ENCODE measurements at regions not wholly inside any gene's neighbourhood (a gene's known extent, or its start where the extent isn't known, plus 50 kb on each side); places are given as distances from the start of the nearest gene placed in this dataset.

- no peaks in the 10 kb centered on the region for H3K36me3 Mint-ChIP-seq (ENCODE audit: low read depth)
- POLR2A ChIA-PET, result no interaction called here
- DNase-seq, result no peak
- no peak overlapping the region for H3K27ac Mint-ChIP-seq
- peaks cover 7% of the 10 kb centered on the region for H3K9me3 Mint-ChIP-seq (ENCODE audit: insufficient read depth)
- no peak for ATAC-seq
- H3K4me1 Mint-ChIP-seq (ENCODE audit: low read depth), result no peaks in the 10 kb centered on the region
- H3K4me3 Mint-ChIP-seq, result no peak overlapping the region
- CTCF ChIA-PET, result no interaction called here
- peaks cover 18% of the 10 kb centered on the region for H3K27me3 Mint-ChIP-seq (ENCODE audit: low read depth)
These were observed 493.2 kb downstream of the MIAT start for GRCh38 chr22:27150544-27150941.

GRCh38 chr22:27151407-27151806, 494.0 kb downstream of the MIAT start:
- ChIA-PET CTCF (no interaction called here), POLR2A (no interaction called here)
- DNase-seq, result no peak
- Mint-ChIP-seq H3K4me1 (ENCODE audit: low read depth) (no peaks in the 10 kb centered on the region), H3K27me3 (ENCODE audit: low read depth) (peaks cover 20% of the 10 kb centered on the region), H3K36me3 (ENCODE audit: low read depth) (no peaks in the 10 kb centered on the region), H3K27ac (no peak overlapping the region), H3K4me3 (no peak overlapping the region), H3K9me3 (ENCODE audit: insufficient read depth) (peaks cover 7% of the 10 kb centered on the region)
- ATAC-seq, result no peak

GRCh38 chr22:27152033-27152432, 494.6 kb downstream of the MIAT start:
- no peak for ATAC-seq
- Mint-ChIP-seq H3K9me3 (ENCODE audit: insufficient read depth) (peaks cover 7% of the 10 kb centered on the region), H3K36me3 (ENCODE audit: low read depth) (no peaks in the 10 kb centered on the region), H3K27me3 (ENCODE audit: low read depth) (peaks cover 20% of the 10 kb centered on the region), H3K4me3 (no peak overlapping the region), H3K27ac (no peak overlapping the region), H3K4me1 (ENCODE audit: low read depth) (no peaks in the 10 kb centered on the region)
- DNase-seq, result no peak
- POLR2A ChIA-PET, result no interaction called here
- CTCF ChIA-PET, result no interaction called here

- Mint-ChIP-seq H3K36me3 (ENCODE audit: low read depth) (no peaks in the 10 kb centered on the region), H3K27me3 (ENCODE audit: low read depth) (peaks cover 20% of the 10 kb centered on the region), H3K4me1 (ENCODE audit: low read depth) (no peaks in the 10 kb centered on the region), H3K9me3 (ENCODE audit: insufficient read depth) (peaks cover 7% of the 10 kb centered on the region), H3K4me3 (no peak overlapping the region), H3K27ac (no peak overlapping the region)
- POLR2A ChIA-PET, result no interaction called here
- CTCF ChIA-PET, result no interaction called here
- DNase-seq (no peak), ATAC-seq (no peak)
These were observed 495.5 kb downstream of the MIAT start for GRCh38 chr22:27152883-27153282.

- POLR2A ChIA-PET, result no interaction called here
These were observed 496.0 kb downstream of the MIAT start for GRCh38 chr22:27153386-27153785.

GRCh38 chr22:27154717-27155116, 497.3 kb downstream of the MIAT start:
- Mint-ChIP-seq H3K9me3 (ENCODE audit: insufficient read depth) (no peaks in the 10 kb centered on the region), H3K4me3 (no peak overlapping the region), H3K27me3 (ENCODE audit: low read depth) (peaks cover 18% of the 10 kb centered on the region), H3K36me3 (ENCODE audit: low read depth) (no peaks in the 10 kb centered on the region), H3K4me1 (ENCODE audit: low read depth) (no peaks in the 10 kb centered on the region), H3K27ac (no peak overlapping the region)
- DNase-seq (no peak), ATAC-seq (no peak)
- CTCF ChIA-PET, result no interaction called here
- POLR2A ChIA-PET, result no interaction called here

More at GRCh38 chr22:27153386-27153785, 496.0 kb downstream of the MIAT start:
- peaks cover 7% of the 10 kb centered on the region for H3K9me3 Mint-ChIP-seq (ENCODE audit: insufficient read depth)
- H3K27me3 Mint-ChIP-seq (ENCODE audit: low read depth), result peaks cover 20% of the 10 kb centered on the region
- CTCF ChIA-PET, result no interaction called here
- H3K4me1 Mint-ChIP-seq (ENCODE audit: low read depth), result no peaks in the 10 kb centered on the region
- H3K4me3 Mint-ChIP-seq, result no peak overlapping the region
- H3K36me3 Mint-ChIP-seq (ENCODE audit: low read depth), result no peaks in the 10 kb centered on the region
- no peak for ATAC-seq
- DNase-seq, result no peak
- no peak overlapping the region for H3K27ac Mint-ChIP-seq

GRCh38 chr22:27156821-27157489, 499.6 kb downstream of the MIAT start:
- ChIA-PET CTCF (interaction anchor here (0.6 kb wide), 1 partner anchor 778 kb away, joined by 3 read pairs; no protein-coding TSS in a partner anchor), POLR2A (no interaction called here)
- DNase-seq (no peak), ATAC-seq (no peak)
- no peaks in the 10 kb centered on the region for H3K36me3 Mint-ChIP-seq (ENCODE audit: low read depth)
- H3K4me3 Mint-ChIP-seq, result no peak overlapping the region
- peaks cover 3% of the 10 kb centered on the region for H3K27me3 Mint-ChIP-seq (ENCODE audit: low read depth)
- no peaks in the 10 kb centered on the region for H3K4me1 Mint-ChIP-seq (ENCODE audit: low read depth)
- no peak overlapping the region for H3K27ac Mint-ChIP-seq
- H3K9me3 Mint-ChIP-seq (ENCODE audit: insufficient read depth), result no peaks in the 10 kb centered on the region

GRCh38 chr22:27157666-27158370, 500.4 kb downstream of the MIAT start:
- POLR2A ChIA-PET, result no interaction called here
- Mint-ChIP-seq H3K27me3 (ENCODE audit: low read depth) (peaks cover 3% of the 10 kb centered on the region), H3K36me3 (ENCODE audit: low read depth) (no peaks in the 10 kb centered on the region), H3K27ac (no peak overlapping the region), H3K4me1 (ENCODE audit: low read depth) (no peaks in the 10 kb centered on the region), H3K9me3 (ENCODE audit: insufficient read depth) (no peaks in the 10 kb centered on the region), H3K4me3 (no peak overlapping the region)
- DNase-seq, result no peak
- CTCF ChIA-PET, result no interaction called here
- ATAC-seq, result no peak

- Mint-ChIP-seq H3K4me1 (ENCODE audit: low read depth) (no peaks in the 10 kb centered on the region), H3K27me3 (ENCODE audit: low read depth) (peaks cover 3% of the 10 kb centered on the region), H3K4me3 (no peak overlapping the region), H3K27ac (no peak overlapping the region), H3K9me3 (ENCODE audit: insufficient read depth) (no peaks in the 10 kb centered on the region), H3K36me3 (ENCODE audit: low read depth) (no peaks in the 10 kb centered on the region)
- ChIA-PET CTCF (no interaction called here), POLR2A (no interaction called here)
- ATAC-seq (no peak), DNase-seq (no peak)
These were observed 501.6 kb downstream of the MIAT start for GRCh38 chr22:27159016-27159415.

- Mint-ChIP-seq H3K4me3 (no peak overlapping the region), H3K36me3 (ENCODE audit: low read depth) (no peaks in the 10 kb centered on the region), H3K9me3 (ENCODE audit: insufficient read depth) (no peaks in the 10 kb centered on the region)
These were observed 502.4 kb downstream of the MIAT start for GRCh38 chr22:27159716-27160295.

GRCh38 chr22:27163162-27164137, 506.1 kb downstream of the MIAT start:
- Mint-ChIP-seq H3K27me3 (ENCODE audit: low read depth) (no peaks in the 10 kb centered on the region), H3K4me1 (ENCODE audit: low read depth) (no peaks in the 10 kb centered on the region), H3K9me3 (ENCODE audit: insufficient read depth) (no peaks in the 10 kb centered on the region), H3K27ac (no peak overlapping the region), H3K36me3 (ENCODE audit: low read depth) (no peaks in the 10 kb centered on the region), H3K4me3 (no peak overlapping the region)
- DNase-seq (no peak), ATAC-seq (no peak)
- CTCF ChIA-PET, result no interaction called here
- POLR2A ChIA-PET, result no interaction called here

More at GRCh38 chr22:27159716-27160295, 502.4 kb downstream of the MIAT start:
- H3K27ac Mint-ChIP-seq, result no peak overlapping the region
- POLR2A ChIA-PET, result no interaction called here
- no peak for ATAC-seq
- peaks cover 3% of the 10 kb centered on the region for H3K27me3 Mint-ChIP-seq (ENCODE audit: low read depth)
- CTCF ChIA-PET, result no interaction called here
- DNase-seq, result no peak
- H3K4me1 Mint-ChIP-seq (ENCODE audit: low read depth), result no peaks in the 10 kb centered on the region
